Activated naive CD4-positive, alpha-beta T cell treated with anti-CD3 and anti-CD28 coated beads, Interleukin-2, amount 50 U/mL, for 24 hours (primary cell): ENCODE measurements at regions not wholly inside any gene's neighbourhood (a gene's known extent, or its start where the extent isn't known, plus 50 kb on each side); places are given as distances from the start of the nearest gene placed in this dataset.

Experiments used
- H3K27ac Mint-ChIP-seq: one replicate; pipeline ENCODE4 v1.8.0; 2021; ENCODE audit warnings: mild to moderate bottlenecking, mixed read lengths
- H3K27me3 Mint-ChIP-seq: one replicate; pipeline ENCODE4 v1.8.0; 2021; ENCODE audit warnings: mixed read lengths
- H3K36me3 Mint-ChIP-seq: one replicate; pipeline ENCODE4 v1.8.0; 2021; ENCODE audit warnings: mixed read lengths
- H3K4me1 Mint-ChIP-seq: one replicate; pipeline ENCODE4 v1.8.0; 2021; ENCODE audit warnings: mixed read lengths
- H3K4me3 Mint-ChIP-seq: one replicate; pipeline ENCODE4 v1.8.0; 2021; ENCODE audit warnings: mild to moderate bottlenecking, mixed read lengths
- H3K9me3 Mint-ChIP-seq: one replicate; pipeline ENCODE4 v1.8.0; 2021; ENCODE audit warnings: mixed read lengths

DNA sequence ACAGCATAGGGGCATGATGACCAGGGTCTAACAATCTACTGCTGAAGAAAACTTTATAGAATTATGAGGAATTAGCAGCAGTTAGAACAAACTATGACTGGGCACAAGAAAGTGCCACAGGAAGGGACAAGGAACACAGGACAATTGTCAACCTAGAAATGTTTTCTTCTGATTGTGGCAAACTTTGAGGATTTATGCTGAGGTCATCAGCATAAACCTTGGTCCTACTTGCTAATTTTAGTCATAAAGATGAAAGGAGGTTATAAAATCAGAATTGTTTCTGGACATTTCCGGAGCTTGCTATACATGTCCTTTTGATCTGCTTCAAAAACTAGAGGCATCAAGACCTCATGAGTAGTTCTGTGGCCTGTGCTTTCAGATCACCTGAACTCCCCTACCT is 446.6 kb upstream of the THBS1 start:
- Mint-ChIP-seq H3K27ac (no peak overlapping the region), H3K36me3 (no peaks in the 10 kb centered on the region), H3K4me3 (no peak overlapping the region), H3K27me3 (peaks cover 10% of the 10 kb centered on the region), H3K9me3 (no peaks in the 10 kb centered on the region), H3K4me1 (no peaks in the 10 kb centered on the region)

DNA sequence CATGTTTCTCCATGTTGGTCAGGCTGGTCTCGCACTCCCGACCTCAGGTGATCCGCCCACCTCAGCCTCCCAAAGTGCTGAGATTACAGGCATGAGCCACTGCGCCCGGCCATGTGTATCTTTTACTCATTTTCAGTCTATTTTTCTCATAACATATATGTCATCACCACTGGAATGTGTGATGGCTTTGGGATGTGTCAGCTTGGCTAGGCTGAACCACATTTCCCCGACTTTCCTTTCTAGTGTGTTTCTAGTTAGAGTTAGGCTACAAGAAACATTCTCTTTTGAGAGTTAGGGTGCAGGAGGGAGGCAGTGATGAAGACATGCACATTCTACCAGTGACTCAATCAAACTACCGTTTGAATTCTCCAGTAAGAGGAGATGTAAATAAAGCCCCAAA is 444.9 kb upstream of the THBS1 start:
- Mint-ChIP-seq H3K4me1 (no peaks in the 10 kb centered on the region), H3K27ac (no peak overlapping the region), H3K4me3 (no peak overlapping the region), H3K9me3 (no peaks in the 10 kb centered on the region), H3K27me3 (peaks cover 8% of the 10 kb centered on the region), H3K36me3 (no peaks in the 10 kb centered on the region)

DNA sequence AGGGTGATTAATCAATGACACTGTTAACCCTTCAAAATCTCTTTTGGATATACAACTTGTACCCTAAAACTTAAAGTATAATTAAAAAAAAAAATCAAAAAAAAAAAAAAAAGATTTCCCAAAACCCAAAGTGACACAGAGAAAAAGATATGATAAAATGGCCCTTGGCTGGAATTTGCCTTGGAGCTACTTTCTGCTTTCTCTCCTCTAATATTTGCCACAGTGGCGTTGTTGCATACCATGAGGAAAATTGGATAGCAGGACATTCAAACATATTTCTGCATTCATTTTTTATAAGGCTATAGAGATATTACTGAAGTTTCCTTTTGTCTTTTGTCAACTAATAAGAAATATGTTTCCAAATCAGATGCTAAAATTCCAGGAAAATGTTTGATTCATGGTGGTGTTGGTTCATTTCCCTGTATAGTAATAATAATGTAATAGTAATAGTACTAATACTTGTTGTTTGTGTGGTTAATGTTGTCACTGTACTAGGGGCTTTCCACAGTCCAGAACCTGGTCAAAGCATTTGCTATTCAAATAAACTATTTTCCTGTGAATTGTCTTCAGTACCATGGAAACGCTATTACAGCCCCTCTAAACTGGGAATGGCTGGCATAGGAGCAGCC is 441.3 kb upstream of the THBS1 start:
- H3K4me3 Mint-ChIP-seq = no peak overlapping the region
- no peak overlapping the region for H3K27ac Mint-ChIP-seq
- no peaks in the 10 kb centered on the region for H3K36me3 Mint-ChIP-seq
- H3K9me3 Mint-ChIP-seq = no peaks in the 10 kb centered on the region
- peaks cover 6% of the 10 kb centered on the region for H3K27me3 Mint-ChIP-seq
- no peaks in the 10 kb centered on the region for H3K4me1 Mint-ChIP-seq

DNA sequence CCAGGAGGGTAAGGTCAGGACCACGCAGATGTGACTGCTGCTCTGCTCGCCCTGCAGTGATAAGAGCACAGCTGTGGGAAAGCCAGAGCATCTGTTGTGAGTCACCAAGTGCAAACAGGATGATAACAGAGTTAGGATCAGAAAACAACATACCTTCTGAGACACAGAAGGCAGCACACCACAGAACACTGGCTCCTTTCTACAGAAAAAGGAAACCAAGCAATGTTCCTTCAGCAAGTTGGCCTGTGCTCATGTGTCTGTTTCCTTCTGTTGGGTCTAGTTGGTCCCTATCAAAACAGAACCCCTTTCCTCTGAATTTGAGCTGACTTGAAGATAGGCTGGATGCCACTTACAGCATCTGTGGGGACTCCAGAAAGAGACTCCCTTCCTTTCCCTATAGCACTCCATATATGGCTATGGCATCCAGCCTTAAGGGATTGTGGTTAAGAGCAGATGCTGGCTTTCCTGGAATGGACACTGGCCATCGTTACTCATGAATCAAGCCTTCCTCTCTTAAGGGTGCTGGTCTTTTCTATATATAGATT is 440.7 kb upstream of the THBS1 start:
- Mint-ChIP-seq H3K9me3 (no peaks in the 10 kb centered on the region), H3K36me3 (no peaks in the 10 kb centered on the region), H3K4me1 (no peaks in the 10 kb centered on the region), H3K27me3 (peaks cover 6% of the 10 kb centered on the region), H3K27ac (no peak overlapping the region), H3K4me3 (no peak overlapping the region)

DNA sequence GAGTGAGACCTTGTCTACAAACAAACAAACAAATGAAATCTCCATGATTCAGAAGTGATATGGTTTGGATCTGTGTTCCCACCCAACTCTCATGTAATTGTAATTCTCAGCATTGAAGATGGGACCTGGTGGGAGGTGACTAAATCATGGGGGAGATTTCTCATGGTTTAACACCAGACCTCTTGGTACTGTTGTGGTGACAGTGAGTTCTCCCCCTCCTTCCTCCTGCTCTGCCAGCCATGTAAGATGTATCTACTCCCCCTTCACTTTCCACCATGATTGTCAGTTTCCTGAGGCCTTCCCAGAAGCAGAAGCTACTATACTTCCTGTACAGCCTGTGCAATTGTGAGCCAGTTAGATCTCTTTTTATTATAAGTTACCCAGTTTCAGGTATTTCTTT is 438.4 kb upstream of the THBS1 start:
- H3K9me3 Mint-ChIP-seq = no peaks in the 10 kb centered on the region
- H3K36me3 Mint-ChIP-seq = no peaks in the 10 kb centered on the region
- peaks cover 2% of the 10 kb centered on the region for H3K27me3 Mint-ChIP-seq
- no peak overlapping the region for H3K27ac Mint-ChIP-seq
- H3K4me3 Mint-ChIP-seq = no peak overlapping the region
- H3K4me1 Mint-ChIP-seq = no peaks in the 10 kb centered on the region

DNA sequence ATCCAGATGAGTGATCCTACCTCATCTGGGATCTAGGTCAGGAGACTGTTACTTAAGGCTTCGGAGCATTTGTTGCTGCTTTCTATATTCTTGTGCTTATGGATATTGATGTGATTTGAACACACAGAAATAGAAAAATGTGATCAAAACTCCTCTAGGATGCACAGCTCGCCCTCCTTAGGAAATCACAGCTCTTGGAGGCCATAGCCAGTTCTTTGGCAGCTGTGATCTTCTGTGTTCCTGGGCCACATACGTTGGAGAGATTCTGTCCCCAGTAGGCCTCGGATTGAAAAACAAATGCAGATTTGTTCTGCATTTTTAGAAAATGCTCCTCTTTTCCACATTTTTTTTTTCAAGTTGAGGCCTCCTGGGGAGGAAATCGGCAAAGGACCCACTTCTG is 437.4 kb upstream of the THBS1 start:
- no peaks in the 10 kb centered on the region for H3K4me1 Mint-ChIP-seq
- peaks cover 2% of the 10 kb centered on the region for H3K27me3 Mint-ChIP-seq
- no peak overlapping the region for H3K4me3 Mint-ChIP-seq
- no peak overlapping the region for H3K27ac Mint-ChIP-seq
- H3K36me3 Mint-ChIP-seq = no peaks in the 10 kb centered on the region
- no peaks in the 10 kb centered on the region for H3K9me3 Mint-ChIP-seq

DNA sequence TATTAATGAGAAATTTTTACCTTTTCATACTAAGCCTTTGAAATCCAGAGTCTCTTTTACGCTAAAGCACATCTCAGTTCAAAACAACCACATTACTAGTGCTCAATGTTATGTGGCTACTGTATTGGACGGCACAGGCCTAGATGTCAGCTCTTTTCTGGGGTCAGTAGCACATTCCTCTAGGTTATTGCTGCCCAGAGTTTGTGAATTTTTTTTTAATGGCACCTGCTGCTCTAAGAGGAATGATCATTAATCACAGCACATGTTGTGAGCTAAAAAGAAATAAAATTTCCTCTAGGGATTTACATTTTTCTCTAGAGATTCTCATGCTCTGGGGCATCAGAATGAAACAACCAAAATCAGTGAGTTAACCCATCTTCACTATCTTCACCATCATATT is 436.8 kb upstream of the THBS1 start:
- H3K27ac Mint-ChIP-seq = no peak overlapping the region
- no peaks in the 10 kb centered on the region for H3K36me3 Mint-ChIP-seq
- H3K4me3 Mint-ChIP-seq = no peak overlapping the region
- no peaks in the 10 kb centered on the region for H3K27me3 Mint-ChIP-seq
- no peaks in the 10 kb centered on the region for H3K9me3 Mint-ChIP-seq
- H3K4me1 Mint-ChIP-seq = no peaks in the 10 kb centered on the region

DNA sequence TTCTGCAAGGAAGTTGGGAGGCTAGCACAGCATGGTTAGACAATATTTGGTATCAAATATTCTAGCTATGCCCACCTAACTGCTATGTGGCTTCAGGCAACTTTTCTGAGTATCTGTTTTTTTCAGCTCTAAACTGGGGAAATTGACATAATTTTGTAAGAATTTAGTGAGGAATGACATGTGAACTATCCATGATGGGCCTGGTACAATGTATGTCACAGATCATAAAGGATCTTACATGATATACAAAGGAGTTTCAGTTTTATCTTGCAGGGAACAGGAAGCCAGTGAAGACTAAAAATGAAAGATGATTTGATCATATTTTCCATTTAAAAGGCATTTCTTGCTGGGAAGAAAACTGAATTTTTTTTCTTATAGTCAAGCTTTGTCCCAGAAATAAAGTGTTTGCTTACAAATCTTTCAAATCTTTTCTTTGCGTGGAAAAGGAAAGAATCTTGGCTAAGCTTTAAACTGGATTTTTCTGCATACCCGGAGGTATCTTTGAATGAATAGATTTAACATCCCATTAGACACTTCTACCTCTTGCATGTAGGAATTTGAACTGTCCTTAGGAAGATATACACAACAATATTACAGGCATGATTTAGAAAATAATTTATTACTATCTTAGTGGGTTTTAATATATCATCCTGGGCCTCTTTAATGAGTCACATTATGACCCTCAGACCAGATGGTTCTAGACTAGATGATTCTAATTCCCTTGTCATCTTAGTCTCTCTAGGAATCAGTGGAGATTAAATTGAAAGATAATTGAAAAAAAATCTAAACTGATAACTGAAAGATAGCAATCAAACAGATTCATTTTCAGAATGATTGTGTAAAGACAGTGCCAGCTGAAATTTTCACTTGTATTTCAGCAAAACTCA is 436.0 kb upstream of the THBS1 start:
- Mint-ChIP-seq H3K4me3 (no peak overlapping the region), H3K9me3 (no peaks in the 10 kb centered on the region), H3K27ac (no peak overlapping the region)

DNA sequence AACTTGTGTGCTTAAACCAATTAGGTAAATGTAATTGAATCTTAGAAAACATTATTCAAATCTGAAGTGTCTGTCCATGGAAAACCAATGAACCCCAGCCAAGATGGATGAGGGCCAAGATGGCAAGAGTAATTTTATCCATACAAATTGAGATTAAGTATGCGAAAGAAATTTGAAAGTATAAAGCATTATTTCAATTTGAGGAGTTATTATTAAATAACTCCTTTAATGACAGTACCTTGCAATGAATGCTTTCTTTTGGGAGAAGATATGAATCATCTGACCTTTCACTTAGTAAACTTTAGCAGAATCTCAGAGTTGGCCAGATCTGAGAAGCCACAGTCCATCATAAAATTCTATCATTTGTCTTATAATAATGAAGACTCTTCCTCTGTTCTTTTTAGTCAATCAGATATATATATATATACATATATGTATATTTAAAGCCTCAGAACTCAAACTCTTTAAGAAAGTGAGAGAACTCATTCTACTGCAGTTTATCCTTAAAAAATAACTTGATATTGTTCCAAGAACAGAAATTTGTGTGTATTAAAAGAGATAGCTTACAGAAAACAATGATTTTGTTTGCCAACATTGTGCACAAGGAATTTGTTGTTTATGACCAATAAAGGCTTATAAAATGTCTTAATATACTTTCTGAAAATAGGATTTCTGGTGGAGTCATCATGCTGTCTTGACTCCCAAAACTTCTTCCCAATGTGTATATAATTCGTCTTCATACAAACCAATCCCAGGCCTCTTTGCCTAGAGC is 434.8 kb upstream of the THBS1 start:
- Mint-ChIP-seq H3K27me3 (no peaks in the 10 kb centered on the region), H3K4me3 (no peak overlapping the region), H3K9me3 (no peaks in the 10 kb centered on the region), H3K36me3 (no peaks in the 10 kb centered on the region), H3K4me1 (no peaks in the 10 kb centered on the region), H3K27ac (no peak overlapping the region)

More for the DNA sequence above, 436.0 kb upstream of the THBS1 start:
- H3K4me1 Mint-ChIP-seq = no peaks in the 10 kb centered on the region
- no peaks in the 10 kb centered on the region for H3K27me3 Mint-ChIP-seq
- no peaks in the 10 kb centered on the region for H3K36me3 Mint-ChIP-seq

DNA sequence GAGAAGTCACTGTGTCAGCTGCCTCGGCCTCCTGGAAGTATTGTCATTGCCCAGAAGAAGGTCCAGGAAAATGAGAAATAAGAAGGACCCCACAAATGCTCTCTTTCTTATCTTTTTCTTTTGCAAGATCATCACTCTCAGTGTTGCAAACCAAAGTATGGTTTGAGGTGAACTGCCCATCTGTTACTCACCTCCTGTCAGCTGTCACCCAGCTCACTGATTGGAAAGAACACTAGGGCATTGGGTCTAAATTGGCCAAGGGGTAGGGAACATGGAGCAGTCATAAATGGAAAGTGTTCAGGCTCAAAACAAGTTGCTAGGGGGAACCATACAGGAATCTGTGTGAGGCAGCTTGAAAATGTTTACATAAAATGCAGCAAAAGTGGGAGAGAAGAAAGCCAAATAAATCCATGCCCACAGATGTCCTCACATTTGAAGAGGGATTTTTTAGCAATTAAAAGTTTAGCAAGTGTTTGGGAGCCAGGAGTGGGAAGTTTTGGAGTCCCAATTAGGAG is 431.2 kb upstream of the THBS1 start:
- Mint-ChIP-seq H3K4me1 (no peaks in the 10 kb centered on the region), H3K9me3 (no peaks in the 10 kb centered on the region)

DNA sequence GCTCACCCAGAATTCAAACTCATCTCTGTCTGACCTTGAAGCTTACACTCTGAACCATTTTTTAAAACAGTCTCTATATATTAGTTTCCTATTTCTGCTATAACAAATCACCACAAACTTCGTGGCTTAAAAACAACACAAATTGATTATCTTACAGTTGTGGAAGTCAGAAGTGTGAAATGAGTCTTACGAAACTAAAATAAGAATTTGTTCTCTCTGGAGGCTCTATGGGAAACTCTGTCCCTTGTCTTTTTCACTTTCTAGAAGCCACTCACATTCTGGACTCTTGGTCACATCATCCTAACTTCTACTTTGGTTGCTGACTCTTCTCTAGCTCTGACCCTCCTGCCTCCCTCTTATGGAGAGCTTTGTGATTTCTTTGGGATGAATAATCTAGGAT is 429.3 kb upstream of the THBS1 start:
- Mint-ChIP-seq H3K4me1 (no peaks in the 10 kb centered on the region), H3K27ac (no peak overlapping the region), H3K4me3 (no peak overlapping the region), H3K27me3 (peaks cover 2% of the 10 kb centered on the region), H3K9me3 (no peaks in the 10 kb centered on the region), H3K36me3 (no peaks in the 10 kb centered on the region)

More for the DNA sequence above, 431.2 kb upstream of the THBS1 start:
- H3K27me3 Mint-ChIP-seq = peaks cover 1% of the 10 kb centered on the region
- no peak overlapping the region for H3K27ac Mint-ChIP-seq
- no peaks in the 10 kb centered on the region for H3K36me3 Mint-ChIP-seq
- H3K4me3 Mint-ChIP-seq = no peak overlapping the region

DNA sequence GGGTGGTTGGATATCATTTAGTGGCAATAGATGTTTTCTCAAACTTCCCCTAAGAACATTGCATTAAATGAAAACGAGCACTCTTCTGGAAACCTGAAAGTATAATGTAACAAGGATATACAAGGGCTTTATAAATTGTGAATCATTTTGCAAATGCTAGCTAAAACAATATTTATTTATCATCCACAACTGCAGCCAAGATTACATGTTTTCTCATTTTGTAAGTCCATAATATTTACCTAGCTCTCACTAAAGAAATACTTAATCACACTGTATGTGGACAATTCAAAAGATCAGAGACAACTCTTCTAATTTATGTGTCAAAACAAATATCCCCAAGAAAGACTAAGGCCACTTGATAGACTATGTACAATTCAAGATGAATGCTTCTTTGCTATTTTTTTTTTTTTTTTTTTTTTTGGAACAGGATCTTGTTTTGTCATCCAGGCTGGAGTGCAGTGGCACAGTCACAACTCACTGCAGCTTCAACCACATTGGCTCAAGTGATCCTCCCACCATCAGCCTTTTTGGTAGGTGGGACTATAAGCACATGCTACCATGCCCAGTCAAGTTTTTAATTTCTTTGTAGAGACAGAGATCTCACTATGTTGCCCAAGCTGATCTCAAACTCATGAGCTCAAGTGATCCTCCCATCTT is 427.7 kb upstream of the THBS1 start:
- Mint-ChIP-seq H3K27me3 (peaks cover 2% of the 10 kb centered on the region), H3K36me3 (no peaks in the 10 kb centered on the region), H3K27ac (no peak overlapping the region), H3K9me3 (no peaks in the 10 kb centered on the region), H3K4me3 (no peak overlapping the region), H3K4me1 (no peaks in the 10 kb centered on the region)

DNA sequence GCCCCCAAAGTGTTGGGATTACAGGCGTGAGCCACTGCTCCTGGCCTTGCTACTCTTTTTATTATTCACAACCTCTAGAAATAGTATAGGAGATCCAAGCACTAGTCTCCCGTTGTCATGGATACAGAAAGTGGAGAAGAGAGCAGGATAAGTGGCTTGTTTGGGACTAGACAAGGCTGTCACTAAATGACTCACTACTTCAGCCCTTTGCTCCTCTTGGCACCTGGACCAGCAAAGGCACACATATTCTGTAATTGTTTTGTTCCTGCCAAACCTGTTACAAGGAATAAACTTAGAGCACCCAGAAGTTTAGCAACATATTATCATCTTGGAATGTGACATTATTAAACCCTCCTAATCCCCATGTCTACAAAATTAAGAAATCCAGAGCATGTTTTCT is 427.2 kb upstream of the THBS1 start:
- Mint-ChIP-seq H3K9me3 (no peaks in the 10 kb centered on the region), H3K27me3 (peaks cover 2% of the 10 kb centered on the region), H3K27ac (no peak overlapping the region), H3K36me3 (no peaks in the 10 kb centered on the region), H3K4me1 (no peaks in the 10 kb centered on the region), H3K4me3 (no peak overlapping the region)

DNA sequence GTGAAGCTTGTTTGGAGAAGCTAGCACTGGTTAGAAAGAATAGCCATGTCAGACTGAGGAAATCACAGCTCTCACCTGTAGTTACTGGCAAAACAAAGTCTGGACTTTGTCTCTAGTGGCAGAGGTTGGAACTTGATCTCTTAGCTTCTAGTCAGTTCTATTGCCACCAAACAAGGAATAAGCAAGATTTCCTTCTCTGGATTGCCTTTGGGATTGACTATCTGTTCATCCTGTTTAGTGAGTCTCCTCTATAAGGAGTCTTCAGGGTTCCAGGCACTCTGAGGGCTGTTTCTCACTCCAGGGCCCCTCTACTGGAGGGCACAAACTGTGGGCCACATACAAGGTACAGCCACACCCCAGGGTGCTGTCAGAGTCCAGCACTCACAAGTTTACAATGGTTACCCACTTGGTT is 426.6 kb upstream of the THBS1 start:
- no peak overlapping the region for H3K27ac Mint-ChIP-seq
- H3K4me3 Mint-ChIP-seq = no peak overlapping the region
- H3K9me3 Mint-ChIP-seq = no peaks in the 10 kb centered on the region
- H3K4me1 Mint-ChIP-seq = no peaks in the 10 kb centered on the region
- peaks cover 2% of the 10 kb centered on the region for H3K27me3 Mint-ChIP-seq
- H3K36me3 Mint-ChIP-seq = no peaks in the 10 kb centered on the region

DNA sequence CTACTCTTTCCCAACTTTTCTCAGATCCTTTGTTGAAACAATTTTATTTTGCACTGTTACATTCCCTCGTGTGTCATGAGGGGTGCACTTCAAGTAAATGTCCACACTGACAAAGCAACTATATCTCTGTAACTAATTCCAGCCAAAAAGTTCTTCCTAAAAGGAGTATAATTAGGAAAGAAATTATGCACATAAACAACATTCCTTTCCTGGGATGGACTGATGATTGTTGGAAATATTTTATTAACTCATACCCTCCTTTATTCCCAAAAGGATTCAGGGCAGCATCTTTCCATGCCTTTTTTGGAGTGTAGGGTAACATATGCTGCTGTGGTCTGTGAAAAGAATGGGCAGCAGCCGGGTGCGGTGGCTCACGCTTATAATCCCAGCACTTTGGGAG is 426.1 kb upstream of the THBS1 start:
- no peak overlapping the region for H3K4me3 Mint-ChIP-seq
- H3K27me3 Mint-ChIP-seq = peaks cover 2% of the 10 kb centered on the region
- H3K4me1 Mint-ChIP-seq = no peaks in the 10 kb centered on the region
- no peaks in the 10 kb centered on the region for H3K36me3 Mint-ChIP-seq
- H3K27ac Mint-ChIP-seq = no peak overlapping the region
- H3K9me3 Mint-ChIP-seq = no peaks in the 10 kb centered on the region
